Hepatocyte (in vitro differentiated cells): ENCODE measurements at regions not wholly inside any gene's neighbourhood (a gene's known extent, or its start where the extent isn't known, plus 50 kb on each side); places are given as distances from the start of the nearest gene placed in this dataset.

Experiments
- DNase-seq: peaks from one replicate; pipeline ENCODE4 v3.0.0-alpha.2; 2016; ENCODE audit warnings: low spot score
- H2AFZ ChIP-seq: fragments of 200-600 bp; sonication (generic); 2 replicates; pipeline ENCODE4 v1.6.0; 2016; ENCODE audit warnings: antibody characterized with exemption, mild to moderate bottlenecking
- H3K27ac ChIP-seq: fragments of 200-600 bp; sonication (generic); 2 replicates; pipeline ENCODE4 v1.5.1; 2016; ENCODE audit warnings: mild to moderate bottlenecking
- H3K27me3 ChIP-seq: fragments of 200-600 bp; sonication (generic); 2 replicates; pipeline ENCODE4 v1.6.1; 2016
- H3K36me3 ChIP-seq: fragments of 200-600 bp; sonication (generic); replicated peaks from 2 replicates; pipeline ENCODE4 v1.5.1; 2016; ENCODE audit warnings: low read depth; ENCODE audit not compliant: insufficient read depth
- H3K4me1 ChIP-seq: fragments of 200-600 bp; sonication (generic); 2 replicates; pipeline ENCODE4 v1.5.1; 2016; ENCODE audit warnings: mild to moderate bottlenecking, moderate library complexity; ENCODE audit not compliant: insufficient read depth
- H3K4me2 ChIP-seq: fragments of 200-600 bp; sonication (generic); 2 replicates; pipeline ENCODE4 v1.6.0; 2016
- H3K4me3 ChIP-seq: fragments of 200-600 bp; sonication (generic); 2 replicates; pipeline ENCODE4 v1.5.1; 2016; ENCODE audit warnings: mild to moderate bottlenecking
- H3K79me2 ChIP-seq: fragments of 200-600 bp; sonication (generic); 2 replicates; pipeline ENCODE4 v1.6.0; 2017; ENCODE audit warnings: mild to moderate bottlenecking
- H3K9me2 ChIP-seq: fragments of 200-600 bp; sonication (generic); replicated peaks from 2 replicates; pipeline ENCODE4 v1.6.0; 2017; ENCODE audit warnings: mild to moderate bottlenecking; ENCODE audit not compliant: insufficient read depth
- H3K9me3 ChIP-seq: fragments of 200-600 bp; sonication (generic); 2 replicates; pipeline ENCODE4 v1.5.1; 2016; ENCODE audit warnings: low read depth, mild to moderate bottlenecking
- H4K20me1 ChIP-seq: fragments of 200-600 bp; sonication (generic); 2 replicates; pipeline ENCODE4 v1.6.0; 2016; ENCODE audit warnings: mild to moderate bottlenecking; ENCODE audit not compliant: insufficient read depth, poor library complexity, severe bottlenecking
- CTCF ChIP-seq: fragments of 200-600 bp; sonication (generic); IDR thresholded peaks from 2 replicates; pipeline ENCODE4 v1.5.1; 2016; ENCODE audit warnings: antibody characterized with exemption, mild to moderate bottlenecking; ENCODE audit not compliant: poor library complexity
- EZH2 ChIP-seq: fragments of 200-600 bp; sonication (generic); IDR thresholded peaks from 2 replicates; pipeline ENCODE4 v1.6.1; 2016; ENCODE audit warnings: antibody characterized with exemption, mild to moderate bottlenecking, borderline replicate concordance
- EZH2phosphoT487 ChIP-seq: fragments of 200-600 bp; sonication (generic); IDR thresholded peaks from one replicate; pipeline ENCODE4 v1.6.1; 2018; ENCODE audit warnings: antibody characterized with exemption, mild to moderate bottlenecking, low read depth, moderate library complexity; ENCODE audit not compliant: unreplicated experiment, severe bottlenecking
- WGBS: methylation state at CpG from one replicate; pipeline ENCODE4 v1.1.6; 2016; ENCODE audit warnings: low lambda C conversion rate; ENCODE audit errors: missing lambda C conversion rate; 5-methylcytosine and 5-hydroxymethylcytosine counted together

- TF ChIP-seq CTCF (no peak), EZH2phosphoT487 (no peak), EZH2 (no peak)
- no peak overlapping the region for H3K27ac ChIP-seq
- no peaks in the 10 kb centered on the region for H3K4me1 ChIP-seq
- no peaks in the 10 kb centered on the region for H3K9me2 ChIP-seq
- 66% methylated on average over 8 of the region's 8 CpGs for WGBS
- H3K36me3 ChIP-seq = no peaks in the 10 kb centered on the region
- H3K4me2 ChIP-seq = no peak overlapping the region
- DNase-seq = no peak
- H3K27me3 ChIP-seq = no peaks in the 10 kb centered on the region
- H3K79me2 ChIP-seq = no peaks in the 10 kb centered on the region
- H2AFZ ChIP-seq = no peak overlapping the region
- H3K9me3 ChIP-seq = no peaks in the 10 kb centered on the region
- H3K4me3 ChIP-seq = no peak overlapping the region
- no peaks in the 10 kb centered on the region for H4K20me1 ChIP-seq
Measured at GRCh38 chr2:49262801-49263560, 108.7 kb upstream of the FSHR start.

- H3K79me2 ChIP-seq = no peaks in the 10 kb centered on the region
- no peaks in the 10 kb centered on the region for H3K27me3 ChIP-seq
- H3K9me3 ChIP-seq = no peaks in the 10 kb centered on the region
- no peaks in the 10 kb centered on the region for H3K36me3 ChIP-seq
- no peak for DNase-seq
- no peak overlapping the region for H3K4me3 ChIP-seq
- no peaks in the 10 kb centered on the region for H4K20me1 ChIP-seq
- H3K27ac ChIP-seq = no peak overlapping the region
- no peak overlapping the region for H2AFZ ChIP-seq
- WGBS = 87% methylated on average over 4 of the region's 4 CpGs
- no peaks in the 10 kb centered on the region for H3K9me2 ChIP-seq
- TF ChIP-seq CTCF (no peak), EZH2 (no peak), EZH2phosphoT487 (no peak)
- H3K4me1 ChIP-seq = no peaks in the 10 kb centered on the region
- H3K4me2 ChIP-seq = no peak overlapping the region
Measured at GRCh38 chr2:49261781-49262180, 107.5 kb upstream of the FSHR start.

- Histone ChIP-seq H4K20me1 (no peaks in the 10 kb centered on the region), H3K27ac (no peak overlapping the region), H3K9me2 (no peaks in the 10 kb centered on the region), H2AFZ (no peak overlapping the region), H3K27me3 (no peaks in the 10 kb centered on the region), H3K4me1 (no peaks in the 10 kb centered on the region), H3K36me3 (no peaks in the 10 kb centered on the region), H3K9me3 (no peaks in the 10 kb centered on the region), H3K4me3 (no peak overlapping the region), H3K79me2 (no peaks in the 10 kb centered on the region), H3K4me2 (no peak overlapping the region)
- WGBS = 35% methylated on average over 6 of the region's 6 CpGs
- TF ChIP-seq EZH2phosphoT487 (no peak), EZH2 (no peak), CTCF (no peak)
- no peak for DNase-seq
Measured at GRCh38 chr2:49260979-49261538, 106.7 kb upstream of the FSHR start.
